Activated naive CD4-positive, alpha-beta T cell treated with anti-CD3 and anti-CD28 coated beads, Interleukin-2, amount 10 ng/mL, durations not matched to agents 7 days and 5 days (primary cell): ENCODE measurements at regions not wholly inside any gene's neighbourhood (a gene's known extent, or its start where the extent isn't known, plus 50 kb on each side); places are given as distances from the start of the nearest gene placed in this dataset.
A peak's percentile ranks its signal among the peaks of the same experiment; 100 is the strongest.

Source experiments
- CTCF ChIA-PET: fragments of 350-600 bp; sonication (Branson Sonifier 250); formaldehyde crosslinking; loops from one replicate; lab custom pipeline; 2021; ENCODE audit warnings: antibody characterized with exemption; lab: Charles Lee
- DNase-seq: peaks from one replicate; pipeline ENCODE4 v3.0.0-alpha.2; 2020
- H3K27ac Mint-ChIP-seq: one replicate; pipeline ENCODE4 v1.8.0; 2021; ENCODE audit warnings: mild to moderate bottlenecking, moderate library complexity, mixed read lengths
- H3K27me3 Mint-ChIP-seq: one replicate; pipeline ENCODE4 v1.8.0; 2021; ENCODE audit warnings: mild to moderate bottlenecking, mixed read lengths
- H3K36me3 Mint-ChIP-seq: one replicate; pipeline ENCODE4 v1.8.0; 2021; ENCODE audit warnings: mixed read lengths
- H3K4me1 Mint-ChIP-seq: one replicate; pipeline ENCODE4 v1.8.0; 2021; ENCODE audit warnings: mixed read lengths
- H3K4me3 Mint-ChIP-seq: one replicate; pipeline ENCODE4 v1.8.0; 2021; ENCODE audit warnings: mild to moderate bottlenecking, moderate library complexity, mixed read lengths
- H3K9me3 Mint-ChIP-seq: one replicate; pipeline ENCODE4 v1.8.0; 2021; ENCODE audit warnings: mixed read lengths

- no peak overlapping the region for H3K27ac Mint-ChIP-seq
- no peak overlapping the region for H3K4me3 Mint-ChIP-seq
- H3K9me3 Mint-ChIP-seq = peaks cover 3% of the 10 kb centered on the region
- H3K4me1 Mint-ChIP-seq = peaks cover 42% of the 10 kb centered on the region
- no peaks in the 10 kb centered on the region for H3K27me3 Mint-ChIP-seq
- CTCF ChIA-PET = no interaction called here
- DNase-seq = no peak
- peaks cover 6% of the 10 kb centered on the region for H3K36me3 Mint-ChIP-seq
Observed at GRCh38 chr3:59442046-59442445, 392.2 kb upstream of the CFAP20DC start.

- peaks cover 3% of the 10 kb centered on the region for H3K9me3 Mint-ChIP-seq
- CTCF ChIA-PET = interaction anchor here (0.6 kb wide), 1 partner anchor 1742 kb away, joined by 3 read pairs; no protein-coding TSS in a partner anchor
Observed at GRCh38 chr3:59440285-59441028, 390.6 kb upstream of the CFAP20DC start.

DNA sequence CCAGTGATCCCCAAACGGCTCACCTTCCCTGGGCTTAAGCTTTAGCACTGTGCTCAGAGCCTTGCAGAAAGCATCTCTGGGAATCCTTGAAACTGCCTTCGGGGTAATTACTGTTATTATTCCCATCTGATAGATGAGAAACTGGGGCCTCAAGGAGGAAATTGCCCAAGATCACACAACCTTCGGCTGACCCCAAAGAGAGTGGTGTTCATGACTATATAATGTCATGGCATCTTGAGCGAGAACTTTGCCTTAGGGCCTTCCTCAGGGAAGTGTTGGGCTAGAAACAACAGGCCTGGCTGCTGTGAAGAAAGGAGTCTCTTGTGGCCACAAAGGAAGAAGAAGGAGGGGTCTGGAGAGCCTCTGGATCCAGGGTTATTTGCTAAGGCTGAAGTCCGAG is 388.7 kb upstream of the CFAP20DC start:
- peaks cover 5% of the 10 kb centered on the region for H3K36me3 Mint-ChIP-seq

More at GRCh38 chr3:59440285-59441028, 390.6 kb upstream of the CFAP20DC start:
- no peak overlapping the region for H3K4me3 Mint-ChIP-seq
- peaks cover 37% of the 10 kb centered on the region for H3K4me1 Mint-ChIP-seq
- no peaks in the 10 kb centered on the region for H3K27me3 Mint-ChIP-seq
- H3K27ac Mint-ChIP-seq = no peak overlapping the region
- peaks cover 2% of the 10 kb centered on the region for H3K36me3 Mint-ChIP-seq
- DNase-seq = no peak

GRCh38 chr3:59436164-59436958 is 386.5 kb upstream of the CFAP20DC start:
- Mint-ChIP-seq H3K27ac (peak overlapping the region; percentile 62), H3K4me1 (peaks cover 11% of the 10 kb centered on the region), H3K9me3 (peaks cover 20% of the 10 kb centered on the region), H3K36me3 (peaks cover 5% of the 10 kb centered on the region), H3K27me3 (peaks cover 3% of the 10 kb centered on the region), H3K4me3 (no peak overlapping the region)
- DNase-seq = peak; percentile 23
- CTCF ChIA-PET = no interaction called here

More for the DNA sequence above, 388.7 kb upstream of the CFAP20DC start:
- Mint-ChIP-seq H3K4me3 (no peak overlapping the region), H3K4me1 (peaks cover 18% of the 10 kb centered on the region), H3K27me3 (no peaks in the 10 kb centered on the region), H3K27ac (no peak overlapping the region), H3K9me3 (peaks cover 16% of the 10 kb centered on the region)
- no peak for DNase-seq
- CTCF ChIA-PET = no interaction called here

DNA sequence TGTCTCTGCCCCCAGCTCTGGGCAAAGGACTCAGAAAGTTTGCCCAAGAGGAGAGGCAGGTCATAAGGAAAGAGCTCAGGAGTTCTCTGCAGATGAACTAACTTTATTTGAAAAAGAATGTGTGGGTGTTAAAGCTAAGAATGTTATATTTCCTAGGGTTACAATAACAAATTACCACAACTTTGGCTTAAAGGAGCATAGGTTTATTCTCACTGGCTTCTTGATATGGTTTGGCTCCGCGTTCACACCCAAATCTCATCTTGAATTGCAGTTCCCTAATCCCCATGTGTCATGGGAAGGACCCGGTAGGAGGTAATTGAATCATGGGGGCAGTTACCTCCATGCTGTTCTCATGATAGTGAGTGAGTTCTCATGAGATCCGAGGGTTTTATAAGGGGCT is 383.7 kb upstream of the CFAP20DC start:
- Mint-ChIP-seq H3K4me3 (no peak overlapping the region), H3K9me3 (peaks cover 17% of the 10 kb centered on the region), H3K27me3 (peaks cover 3% of the 10 kb centered on the region), H3K27ac (no peak overlapping the region), H3K4me1 (peaks cover 11% of the 10 kb centered on the region), H3K36me3 (peaks cover 5% of the 10 kb centered on the region)
- CTCF ChIA-PET = interaction anchor here (0.6 kb wide), 1 partner anchor 120 kb away, joined by 3 read pairs; no protein-coding TSS in a partner anchor
- no peak for DNase-seq

GRCh38 chr3:59432665-59433064 is 382.8 kb upstream of the CFAP20DC start:
- CTCF ChIA-PET = no interaction called here
- Mint-ChIP-seq H3K9me3 (peaks cover 18% of the 10 kb centered on the region), H3K27ac (no peak overlapping the region), H3K4me1 (peaks cover 18% of the 10 kb centered on the region), H3K27me3 (peaks cover 3% of the 10 kb centered on the region), H3K4me3 (no peak overlapping the region), H3K36me3 (peaks cover 5% of the 10 kb centered on the region)
- DNase-seq = no peak

DNA sequence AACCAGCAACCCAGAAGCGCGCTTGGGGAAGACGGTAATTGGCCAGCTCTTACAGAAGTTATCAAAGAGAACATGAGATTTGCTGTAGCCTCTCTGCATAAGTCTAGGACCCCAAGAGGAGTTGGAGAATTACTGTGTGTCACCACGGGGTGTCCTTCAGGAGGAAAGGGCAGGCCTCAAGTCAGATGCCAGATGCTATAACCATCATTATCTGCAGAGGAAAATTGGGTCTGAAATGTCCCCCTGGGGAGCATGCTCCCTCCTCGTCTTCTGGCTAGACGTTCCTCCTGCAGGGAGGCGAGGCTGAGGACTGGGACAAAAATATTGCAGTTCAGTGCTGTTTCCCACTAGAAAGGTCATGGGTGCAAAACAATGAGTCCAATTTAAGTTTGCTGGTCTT is 380.5 kb upstream of the CFAP20DC start:
- peaks cover 3% of the 10 kb centered on the region for H3K27me3 Mint-ChIP-seq
- DNase-seq = no peak
- no peak overlapping the region for H3K27ac Mint-ChIP-seq
- CTCF ChIA-PET = no interaction called here
- peaks cover 30% of the 10 kb centered on the region for H3K4me1 Mint-ChIP-seq
- H3K9me3 Mint-ChIP-seq = peaks cover 19% of the 10 kb centered on the region
- peaks cover 5% of the 10 kb centered on the region for H3K36me3 Mint-ChIP-seq
- H3K4me3 Mint-ChIP-seq = no peak overlapping the region

DNA sequence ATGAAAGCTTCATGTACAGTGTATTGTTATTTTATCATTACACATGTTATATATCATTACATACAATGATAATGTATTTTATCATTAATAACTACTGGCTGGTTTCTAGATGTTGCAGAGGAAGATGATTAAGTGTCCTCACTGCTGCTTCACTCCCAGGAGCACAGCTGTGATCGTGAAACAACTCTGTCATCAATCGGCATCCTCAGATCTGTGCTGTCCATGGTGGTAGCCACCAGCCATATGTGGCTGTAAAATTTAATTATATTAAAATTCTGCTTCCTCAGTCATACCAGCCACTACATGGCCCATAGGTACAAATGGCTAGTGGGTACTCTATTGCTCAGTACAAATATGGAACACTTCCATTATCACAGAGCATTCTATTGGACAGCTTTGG is 379.4 kb upstream of the CFAP20DC start:
- CTCF ChIA-PET = no interaction called here
- no peak for DNase-seq
- peaks cover 12% of the 10 kb centered on the region for H3K9me3 Mint-ChIP-seq

GRCh38 chr3:59426821-59427565 is 377.2 kb upstream of the CFAP20DC start:
- no peak for DNase-seq
- Mint-ChIP-seq H3K9me3 (peaks cover 2% of the 10 kb centered on the region), H3K4me1 (peaks cover 47% of the 10 kb centered on the region), H3K27ac (peak overlapping the region; percentile 80), H3K4me3 (no peak overlapping the region), H3K27me3 (no peaks in the 10 kb centered on the region), H3K36me3 (no peaks in the 10 kb centered on the region)
- CTCF ChIA-PET = no interaction called here

More for the DNA sequence above, 379.4 kb upstream of the CFAP20DC start:
- Mint-ChIP-seq H3K4me1 (peaks cover 40% of the 10 kb centered on the region), H3K27me3 (peaks cover 3% of the 10 kb centered on the region), H3K4me3 (no peak overlapping the region), H3K36me3 (peaks cover 4% of the 10 kb centered on the region), H3K27ac (no peak overlapping the region)

- H3K9me3 Mint-ChIP-seq = peaks cover 2% of the 10 kb centered on the region
- CTCF ChIA-PET = interaction anchor here (1.1 to 1.9 kb wide), 3 partner anchors 19 to 214 kb away, joined by 3 to 8 read pairs (median 5); no protein-coding TSS in a partner anchor
- no peaks in the 10 kb centered on the region for H3K27me3 Mint-ChIP-seq
- peak; percentile 61 for DNase-seq
- no peak overlapping the region for H3K4me3 Mint-ChIP-seq
- H3K27ac Mint-ChIP-seq = peak overlapping the region; percentile 80
- H3K36me3 Mint-ChIP-seq = no peaks in the 10 kb centered on the region
- peaks cover 47% of the 10 kb centered on the region for H3K4me1 Mint-ChIP-seq
Observed at GRCh38 chr3:59425942-59426341, 376.1 kb upstream of the CFAP20DC start.

DNA sequence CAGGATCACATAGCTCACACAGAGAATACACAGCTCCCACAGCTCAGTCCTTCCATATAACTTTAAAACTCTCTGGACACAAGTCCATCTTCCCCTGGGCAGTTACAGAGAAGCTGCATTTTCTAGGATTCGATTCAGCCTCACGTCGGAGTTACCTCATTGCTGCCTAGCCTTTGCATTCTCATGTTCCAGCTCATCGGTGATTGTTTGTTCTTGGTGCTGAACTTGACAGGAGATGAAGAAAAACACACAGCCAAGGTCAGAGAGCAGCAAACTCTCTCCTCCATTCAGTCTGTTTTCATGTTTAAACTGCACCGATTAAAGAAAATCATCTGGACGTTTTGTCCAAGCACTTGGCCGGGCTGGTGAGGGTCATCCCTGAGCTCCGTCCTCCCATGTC is 375.5 kb upstream of the CFAP20DC start:
- no peaks in the 10 kb centered on the region for H3K36me3 Mint-ChIP-seq
- H3K4me1 Mint-ChIP-seq = peaks cover 47% of the 10 kb centered on the region
- H3K27me3 Mint-ChIP-seq = no peaks in the 10 kb centered on the region
- DNase-seq = no peak
- peak overlapping the region; percentile 80 for H3K27ac Mint-ChIP-seq
- H3K9me3 Mint-ChIP-seq = peaks cover 2% of the 10 kb centered on the region
- H3K4me3 Mint-ChIP-seq = no peak overlapping the region
- CTCF ChIA-PET = interaction anchor here (0.8 to 1.9 kb wide), 4 partner anchors 19 to 213 kb away, joined by 3 to 8 read pairs (median 4); no protein-coding TSS in a partner anchor

DNA sequence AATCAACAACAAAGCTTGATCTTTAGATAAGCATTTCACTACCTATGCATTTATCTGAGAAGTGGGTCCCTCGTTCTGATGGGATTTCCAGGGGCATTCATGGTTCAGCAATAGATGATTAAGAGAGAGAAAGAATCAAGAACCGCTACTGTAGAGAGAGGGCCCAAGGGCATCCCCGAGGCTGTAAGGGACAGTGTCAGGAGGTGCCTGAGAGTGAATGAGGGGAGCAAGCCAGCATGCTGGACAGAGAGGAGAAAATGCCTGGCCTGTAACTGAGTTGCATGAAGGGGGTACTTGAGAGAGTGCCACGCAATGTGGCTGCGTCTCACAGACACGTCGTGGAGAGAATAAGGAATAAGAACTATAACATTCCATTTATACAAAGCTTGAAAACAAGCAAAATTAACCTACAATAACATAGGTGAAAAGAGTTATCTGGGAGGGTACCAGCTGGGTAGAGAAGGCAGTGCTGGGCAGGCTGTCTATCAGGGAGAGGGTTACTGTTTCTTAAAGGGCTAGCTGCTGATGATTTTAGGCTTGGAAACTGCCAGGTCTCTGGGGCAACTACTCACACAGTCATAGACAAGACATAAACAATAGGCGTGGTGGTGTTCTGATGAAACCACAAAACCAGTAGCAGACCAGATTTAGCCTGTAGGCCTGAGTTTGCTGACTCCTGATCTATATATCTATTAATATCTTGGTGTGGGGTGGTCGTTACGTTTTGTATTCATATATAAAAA is 374.6 kb upstream of the CFAP20DC start:
- H3K4me1 Mint-ChIP-seq = peaks cover 47% of the 10 kb centered on the region
- peaks cover 2% of the 10 kb centered on the region for H3K9me3 Mint-ChIP-seq
- DNase-seq = peak; percentile 51
- no peak overlapping the region for H3K4me3 Mint-ChIP-seq
- CTCF ChIA-PET = interaction anchor here (1.1 to 1.9 kb wide), 3 partner anchors 20 to 212 kb away, joined by 3 to 8 read pairs (median 5); no protein-coding TSS in a partner anchor
- H3K36me3 Mint-ChIP-seq = no peaks in the 10 kb centered on the region
- no peaks in the 10 kb centered on the region for H3K27me3 Mint-ChIP-seq
- peak overlapping the region; percentile 69 for H3K27ac Mint-ChIP-seq

GRCh38 chr3:59423707-59424106 is 373.9 kb upstream of the CFAP20DC start:
- no peaks in the 10 kb centered on the region for H3K27me3 Mint-ChIP-seq
- DNase-seq = no peak
- peaks cover 47% of the 10 kb centered on the region for H3K4me1 Mint-ChIP-seq
- peaks cover 5% of the 10 kb centered on the region for H3K9me3 Mint-ChIP-seq
- no peaks in the 10 kb centered on the region for H3K36me3 Mint-ChIP-seq
- H3K27ac Mint-ChIP-seq = no peak overlapping the region
- no peak overlapping the region for H3K4me3 Mint-ChIP-seq
- CTCF ChIA-PET = no interaction called here
